NCI-H1105 treated with DMSO at 0.1 percent for 48 hours (cell line): ENCODE measurements at regions not wholly inside any gene's neighbourhood (a gene's known extent, or its start where the extent isn't known, plus 50 kb on each side); places are given as distances from the start of the nearest gene placed in this dataset.
"Not testable (repeated sequence)": the region's sequence is repeated elsewhere in the genome, so short reads cannot be mapped to it uniquely, and the experiment has no call there.

Source experiments
- DNase-seq: peaks from one replicate; lab custom pipeline; 2025; lab: John Stamatoyannopoulos, UW

GRCh38 chr14:105876158-105876557, 349.8 kb downstream of the TMEM121 start:
- no peak for DNase-seq

- no peak for DNase-seq
Observed at GRCh38 chr14:105876829-105877228, 350.4 kb downstream of the TMEM121 start.

GRCh38 chr14:105877645-105878044, 351.3 kb downstream of the TMEM121 start:
- DNase-seq: no peak

- DNase-seq: no peak
Observed at GRCh38 chr14:105878125-105878524, 351.7 kb downstream of the TMEM121 start.

GRCh38 chr14:105878554-105878953, 352.2 kb downstream of the TMEM121 start:
- DNase-seq: no peak

- DNase-seq: no peak
Observed at GRCh38 chr14:105879503-105879866, 353.1 kb downstream of the TMEM121 start.

- no peak for DNase-seq
Observed at GRCh38 chr14:105879867-105880561, 353.6 kb downstream of the TMEM121 start.

GRCh38 chr14:105880616-105881015, 354.2 kb downstream of the TMEM121 start:
- no peak for DNase-seq

GRCh38 chr14:105881021-105881930, 354.9 kb downstream of the TMEM121 start:
- no peak for DNase-seq

- DNase-seq: not testable (repeated sequence)
Observed at GRCh38 chr14:105882011-105882410, 355.6 kb downstream of the TMEM121 start.

GRCh38 chr14:105882626-105883025, 356.2 kb downstream of the TMEM121 start:
- DNase-seq: no peak

- DNase-seq: no peak
Observed at GRCh38 chr14:105883066-105884005, 357.0 kb downstream of the TMEM121 start.

- not testable (repeated sequence) for DNase-seq
Observed at GRCh38 chr14:105884192-105884807, 357.9 kb downstream of the TMEM121 start.

GRCh38 chr14:105884808-105885281, 358.5 kb downstream of the TMEM121 start:
- no peak for DNase-seq

GRCh38 chr14:105885561-105886320, 359.4 kb downstream of the TMEM121 start:
- DNase-seq: no peak

GRCh38 chr14:105886791-105887191, 360.4 kb downstream of the TMEM121 start:
- not testable (repeated sequence) for DNase-seq

GRCh38 chr14:105887692-105888091, 361.3 kb downstream of the TMEM121 start:
- no peak for DNase-seq

GRCh38 chr14:105888151-105888550, 361.8 kb downstream of the TMEM121 start:
- no peak for DNase-seq

GRCh38 chr14:105888784-105889665, 362.6 kb downstream of the TMEM121 start:
- no peak for DNase-seq
